ENCODE measurements at regions not wholly inside any gene's neighbourhood (a gene's known extent, or its start where the extent isn't known, plus 50 kb on each side); places are given as distances from the start of the nearest gene placed in this dataset.

DNA sequence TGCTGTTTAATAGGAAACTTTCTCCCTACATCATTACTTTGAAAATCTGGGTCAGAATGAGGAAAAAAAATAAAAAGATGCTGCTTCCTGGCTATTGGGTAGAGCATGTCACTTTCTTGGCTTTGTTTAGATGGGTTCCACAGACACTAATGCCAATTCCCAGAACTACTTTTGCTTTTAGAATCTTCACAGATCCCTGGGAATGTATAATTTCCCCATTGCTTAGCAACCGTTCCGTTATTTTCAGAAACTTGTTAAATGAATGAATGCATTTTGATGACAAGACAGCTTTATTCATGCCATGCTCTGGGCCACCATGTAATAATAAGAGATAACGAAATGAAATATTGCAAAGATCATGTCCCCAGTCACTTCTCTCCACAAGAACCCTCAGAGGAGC is 126.5 kb upstream of the TRPC7 start:
- no peak for TF ChIP-seq CTCF (IDR thresholded peaks at IDR 0.05)
- TF ChIP-seq POLR2A (IDR thresholded peaks at IDR 0.05): no peak
- no peak for TF ChIP-seq EP300 (IDR thresholded peaks at IDR 0.05)

All from tibial nerve (tissue), 4 donors.